Liver (tissue), 8 donors: ENCODE measurements at regions not wholly inside any gene's neighbourhood (a gene's known extent, or its start where the extent isn't known, plus 50 kb on each side); places are given as distances from the start of the nearest gene placed in this dataset.

ENCODE experiments used
- DNase-seq: peaks from one replicate; pipeline ENCODE4 v3.0.0-alpha.2; 2017; ENCODE audit warnings: low spot score
- H3K27ac ChIP-seq, 2 donors: one replicate each; pipeline ENCODE4 v1.7.0; 2013; ENCODE audit warnings: inconsistent platforms in 2 of 2, low read length in 2 of 2, control low read depth in 1 of 2, low read depth in 1 of 2, mild to moderate bottlenecking in 1 of 2
- H3K27me3 ChIP-seq, 4 donors: one replicate each; pipeline versions ENCODE4 v1.6.1 to v1.7.0; 2013; ENCODE audit warnings: low read length in 3 of 4, inconsistent platforms in 1 of 4, mild to moderate bottlenecking in 1 of 4, moderate library complexity in 1 of 4; ENCODE audit not compliant: control insufficient read depth in 4 of 4, insufficient read depth in 4 of 4
- H3K36me3 ChIP-seq, 4 donors: one replicate each; pipeline versions ENCODE4 v1.6.1 to v1.7.0; 2013; ENCODE audit warnings: low read length in 3 of 4, mild to moderate bottlenecking in 3 of 4, low read depth in 1 of 4, moderate library complexity in 1 of 4; ENCODE audit not compliant: control insufficient read depth in 4 of 4, insufficient read depth in 3 of 4
- H3K4me1 ChIP-seq, 4 donors: one replicate each; pipeline versions ENCODE4 v1.6.1 to v1.7.0; 2013; ENCODE audit warnings: low read length in 3 of 4, mild to moderate bottlenecking in 3 of 4, moderate library complexity in 1 of 4; ENCODE audit not compliant: control insufficient read depth in 4 of 4, insufficient read depth in 4 of 4
- H3K4me3 ChIP-seq, 3 donors: one replicate each; pipeline versions ENCODE4 v1.6.1 to v1.7.0; 2013; ENCODE audit warnings: low read length in 3 of 3, control low read depth in 1 of 3, low read depth in 1 of 3, mild to moderate bottlenecking in 1 of 3
- H3K9ac ChIP-seq, 2 donors: one replicate each; pipeline ENCODE4 v1.7.0; 2013; ENCODE audit warnings: low read length in 2 of 2, mild to moderate bottlenecking in 2 of 2, moderate library complexity in 2 of 2, control low read depth in 1 of 2, low read depth in 1 of 2
- H3K9me3 ChIP-seq, 4 donors: one replicate each; pipeline versions ENCODE4 v1.6.1 to v1.7.0; 2013; ENCODE audit warnings: low read length in 3 of 4; ENCODE audit not compliant: control insufficient read depth in 4 of 4
- ATF3 ChIP-seq: IDR thresholded peaks from 2 replicates; pipeline ENCODE4 v1.6.1; 2016; ENCODE audit warnings: antibody characterized with exemption
- CTCF ChIP-seq: fragments of 150-350 bp; IDR thresholded peaks from 2 replicates; pipeline ENCODE4 v1.5.1; 2017; ENCODE audit warnings: improper control_type of control experiment, low read depth, low read length; ENCODE audit not compliant: missing input control
- FOXA1 ChIP-seq: IDR thresholded peaks from 2 replicates; pipeline ENCODE4 v1.6.1; 2016; ENCODE audit warnings: antibody characterized with exemption
- GABPA ChIP-seq, 2 donors: IDR thresholded peaks in 1 of 2; conservative IDR thresholded peaks in 1 of 2; 2 replicates each; pipeline ENCODE4 v1.6.1; 2016; ENCODE audit warnings: antibody characterized with exemption in 2 of 2, mild to moderate bottlenecking in 1 of 2, moderate library complexity in 1 of 2
- HNF4A ChIP-seq, 2 donors: conservative IDR thresholded peaks; 2 replicates each; pipeline ENCODE4 v1.6.1; 2016; ENCODE audit warnings: antibody characterized with exemption in 2 of 2, mild to moderate bottlenecking in 2 of 2
- HNF4G ChIP-seq: IDR thresholded peaks from 2 replicates; pipeline ENCODE4 v1.6.1; 2016; ENCODE audit warnings: antibody characterized with exemption
- JUND ChIP-seq, 2 donors: IDR thresholded peaks; 2 replicates each; pipeline ENCODE4 v1.6.1; 2016; ENCODE audit warnings: antibody characterized with exemption in 2 of 2
- MAX ChIP-seq: IDR thresholded peaks from 2 replicates; pipeline ENCODE4 v1.6.1; 2016; ENCODE audit warnings: antibody characterized with exemption
- NR2F2 ChIP-seq: IDR thresholded peaks from 2 replicates; pipeline ENCODE4 v1.6.1; 2016; ENCODE audit warnings: antibody characterized with exemption
- RAD21 ChIP-seq, 2 donors: IDR thresholded peaks; 2 replicates each; pipeline ENCODE4 v1.6.1; 2016; ENCODE audit warnings: antibody characterized with exemption in 2 of 2, mild to moderate bottlenecking in 2 of 2
- REST ChIP-seq: IDR thresholded peaks from 2 replicates; pipeline ENCODE4 v1.6.1; 2016; ENCODE audit warnings: antibody characterized with exemption, mild to moderate bottlenecking
- RXRA ChIP-seq, 2 donors: IDR thresholded peaks; 2 replicates each; pipeline ENCODE4 v1.6.1; 2017 to 2018; ENCODE audit warnings: antibody characterized with exemption in 2 of 2, mild to moderate bottlenecking in 1 of 2
- SP1 ChIP-seq: IDR thresholded peaks from 2 replicates; pipeline ENCODE4 v1.6.1; 2018; ENCODE audit warnings: antibody characterized with exemption, mild to moderate bottlenecking
- TAF1 ChIP-seq: conservative IDR thresholded peaks from 2 replicates; pipeline ENCODE4 v1.6.1; 2016; ENCODE audit warnings: antibody characterized with exemption, mild to moderate bottlenecking
- YY1 ChIP-seq: IDR thresholded peaks from 2 replicates; pipeline ENCODE4 v1.6.1; 2016; ENCODE audit warnings: antibody characterized with exemption, mild to moderate bottlenecking
- ZBTB33 ChIP-seq: IDR thresholded peaks from 2 replicates; pipeline ENCODE4 v1.6.1; 2016; ENCODE audit warnings: antibody characterized with exemption
- WGBS: extraction: QIAGEN DNeasy Blood & Tissue Kit; methylation state at CpG from one replicate; pipeline ENCODE4 v1.1.7; 2013; 5-methylcytosine and 5-hydroxymethylcytosine counted together
- donor health status: healthy.
- donor health status: healthy.
- donor health status: healthy.
- donor health status: healthy.
- donor health status: healthy.

- no peaks in the 10 kb centered on the region for H3K27me3 ChIP-seq
- no peaks in the 10 kb centered on the region for H3K36me3 ChIP-seq
- no peak overlapping the region for H3K4me3 ChIP-seq
- no peaks in the 10 kb centered on the region for H3K4me1 ChIP-seq
- peaks cover 0 to 1% (median 0%) of the 10 kb centered on the region in 4 donors for H3K9me3 ChIP-seq
- H3K27ac ChIP-seq: no peak overlapping the region
- H3K9ac ChIP-seq: no peak overlapping the region
- 59% methylated on average over 5 of the region's 5 CpGs for whole genome bisulfite sequencing
- DNase-seq: no peak
- TF ChIP-seq HNF4A (conservative IDR thresholded peaks at IDR 0.05) (no peak), SP1 (no peak), NR2F2 (no peak), GABPA (IDR thresholded peaks at IDR 0.05 in 1 of 2, conservative IDR thresholded peaks at IDR 0.05 in 1 of 2) (no peak), RAD21 (IDR thresholded peaks at IDR 0.05) (no peak), FOXA1 (no peak), TAF1 (no peak), HNF4G (no peak), YY1 (no peak), CTCF (no peak), ATF3 (no peak), RXRA (IDR thresholded peaks at IDR 0.05) (no peak)
These were observed 803.6 kb upstream of the ADGRL3 start for GRCh38 chr4:60396341-60397049.

- Histone ChIP-seq H3K4me1 (no peaks in the 10 kb centered on the region), H3K36me3 (no peaks in the 10 kb centered on the region), H3K27ac (no peak overlapping the region), H3K9ac (no peak overlapping the region), H3K4me3 (no peak overlapping the region), H3K27me3 (no peaks in the 10 kb centered on the region), H3K9me3 (no peaks in the 10 kb centered on the region)
- TF ChIP-seq JUND (IDR thresholded peaks at IDR 0.05): no peak
- no peak for DNase-seq
- 45% methylated on average over 2 of the region's 2 CpGs for WGBS
These were observed 799.5 kb upstream of the ADGRL3 start for GRCh38 chr4:60400593-60400992.

GRCh38 chr4:60404027-60404426, 796.1 kb upstream of the ADGRL3 start:
- no peak for DNase-seq
- no peak overlapping the region for H3K27ac ChIP-seq
- no peaks in the 10 kb centered on the region for H3K27me3 ChIP-seq
- 0% methylated on average over 1 of the region's 1 CpG for WGBS
- H3K4me1 ChIP-seq: no peaks in the 10 kb centered on the region
- no peaks in the 10 kb centered on the region for H3K9me3 ChIP-seq
- H3K9ac ChIP-seq: no peak overlapping the region
- no peak overlapping the region for H3K4me3 ChIP-seq
- H3K36me3 ChIP-seq: no peaks in the 10 kb centered on the region
- TF ChIP-seq HNF4G (no peak), CTCF (no peak), ZBTB33 (no peak), JUND (IDR thresholded peaks at IDR 0.05) (no peak), FOXA1 (no peak), ATF3 (no peak), REST (no peak), RAD21 (IDR thresholded peaks at IDR 0.05) (no peak), GABPA (IDR thresholded peaks at IDR 0.05 in 1 of 2, conservative IDR thresholded peaks at IDR 0.05 in 1 of 2) (no peak), RXRA (IDR thresholded peaks at IDR 0.05) (no peak), SP1 (no peak), MAX (no peak), HNF4A (conservative IDR thresholded peaks at IDR 0.05) (no peak), TAF1 (no peak)
